HG03280 (cell line): ENCODE measurements at regions not wholly inside any gene's neighbourhood (a gene's known extent, or its start where the extent isn't known, plus 50 kb on each side); places are given as distances from the start of the nearest gene placed in this dataset.

Experiments used
- ATAC-seq: cut with Tn5 transposase; IDR thresholded peaks from one replicate; pipeline ENCODE4 v1.9.1; 2021; ENCODE audit warnings: mild to moderate bottlenecking, moderate library complexity; ENCODE audit not compliant: unreplicated experiment

GRCh38 chrX:140848800-140849199 is 139.2 kb downstream of the LINC00632 start:
- ATAC-seq = no peak

- no peak for ATAC-seq
Observed at GRCh38 chrX:140860718-140861117, 141.7 kb upstream of the SPANXB1 start.

GRCh38 chrX:140866446-140866845 is 135.9 kb upstream of the SPANXB1 start:
- no peak for ATAC-seq

- ATAC-seq = no peak
Observed at GRCh38 chrX:140912606-140913005, 89.8 kb upstream of the SPANXB1 start.

- no peak for ATAC-seq
Observed at GRCh38 chrX:140913802-140914501, 88.4 kb upstream of the SPANXB1 start.

- ATAC-seq = no peak
Observed at GRCh38 chrX:140916872-140917271, 85.5 kb upstream of the SPANXB1 start.

- ATAC-seq = no peak
Observed at GRCh38 chrX:140917354-140918115, 84.9 kb upstream of the SPANXB1 start.

- ATAC-seq = peak; percentile 90
Observed at GRCh38 chrX:140918398-140919038, 83.9 kb upstream of the SPANXB1 start.

GRCh38 chrX:140920416-140920815 is 82.0 kb upstream of the SPANXB1 start:
- ATAC-seq = no peak

GRCh38 chrX:140923118-140923517 is 79.3 kb upstream of the SPANXB1 start:
- no peak for ATAC-seq

GRCh38 chrX:140928739-140929138 is 73.7 kb upstream of the SPANXB1 start:
- no peak for ATAC-seq

GRCh38 chrX:140933016-140933415 is 69.4 kb upstream of the SPANXB1 start:
- no peak for ATAC-seq

- no peak for ATAC-seq
Observed at GRCh38 chrX:140933874-140934655, 68.3 kb upstream of the SPANXB1 start.

GRCh38 chrX:140943513-140943912 is 58.9 kb upstream of the SPANXB1 start:
- ATAC-seq = no peak

GRCh38 chrX:140944710-140945109 is 57.7 kb upstream of the SPANXB1 start:
- ATAC-seq = no peak

GRCh38 chrX:140948827-140949226 is 53.6 kb upstream of the SPANXB1 start:
- ATAC-seq = no peak

GRCh38 chrX:140949233-140949632 is 53.2 kb upstream of the SPANXB1 start:
- no peak for ATAC-seq
